ENCODE measurements at regions not wholly inside any gene's neighbourhood (a gene's known extent, or its start where the extent isn't known, plus 50 kb on each side); places are given as distances from the start of the nearest gene placed in this dataset.

DNA sequence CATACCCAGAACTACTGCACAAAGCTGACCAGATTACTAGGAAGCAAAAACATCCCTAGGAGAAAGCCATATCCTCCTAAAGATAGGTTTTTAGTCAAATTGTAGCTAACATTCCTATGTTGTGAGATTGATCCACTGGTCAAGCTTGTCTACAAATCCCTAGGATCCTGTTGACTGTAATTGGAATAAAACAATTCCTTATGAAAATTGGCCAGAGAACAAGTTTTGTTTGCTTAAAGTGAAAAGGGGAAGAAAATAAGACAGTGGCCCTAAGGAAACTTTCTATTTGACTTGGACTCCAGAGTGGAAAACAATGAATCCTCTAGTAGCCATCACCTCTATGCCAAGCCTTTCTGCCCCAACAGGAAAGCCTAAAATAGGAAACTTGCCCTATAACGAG is 645.2 kb upstream of the USP24 start:
- no peak overlapping the region for H3K4me3 ChIP-seq (ENCODE audit: low read depth, low read length)
- no peak for DNase-seq (ENCODE audit: low read depth)
- no peak for TF ChIP-seq CTCF (IDR thresholded peaks at IDR 0.05; ENCODE audit: low read depth, low read length, missing control alignments)

DNA sequence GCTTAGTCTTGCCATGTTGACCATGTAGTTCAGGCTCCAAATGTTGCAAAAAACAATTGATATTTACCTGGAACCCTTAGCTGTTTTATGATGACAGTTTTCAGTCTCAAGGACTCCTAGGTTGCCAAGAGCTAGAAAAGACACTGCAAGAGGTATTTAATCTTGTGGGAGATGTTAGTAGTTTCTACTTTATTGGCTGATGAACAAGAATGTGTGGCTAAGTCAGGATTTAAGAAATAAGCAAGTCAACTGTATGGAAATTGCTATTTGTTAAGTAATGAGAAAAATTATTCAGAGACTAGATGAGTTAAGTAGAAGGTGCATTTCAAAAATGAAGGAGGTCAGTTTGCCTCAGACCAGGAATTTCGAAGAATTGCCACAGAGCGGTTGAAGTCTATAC is 639.7 kb upstream of the USP24 start:
- TF ChIP-seq CTCF (IDR thresholded peaks at IDR 0.05; ENCODE audit: low read depth, low read length, missing control alignments), result no peak
- DNase-seq (ENCODE audit: low read depth), result no peak

GRCh38 chr1:55848906-55849305 is 633.7 kb upstream of the USP24 start:
- no peak for TF ChIP-seq CTCF (IDR thresholded peaks at IDR 0.05; ENCODE audit: low read depth, low read length, missing control alignments)
- DNase-seq (ENCODE audit: low read depth), result no peak
- no peak overlapping the region for H3K4me3 ChIP-seq (ENCODE audit: low read depth, low read length)

More for the DNA sequence above, 639.7 kb upstream of the USP24 start:
- H3K4me3 ChIP-seq (ENCODE audit: low read depth, low read length), result no peak overlapping the region

- H3K4me3 ChIP-seq (ENCODE audit: low read depth, low read length), result no peak overlapping the region
- TF ChIP-seq CTCF (IDR thresholded peaks at IDR 0.05; ENCODE audit: low read depth, low read length, missing control alignments), result no peak
- DNase-seq (ENCODE audit: low read depth), result no peak
These were observed 630.9 kb upstream of the USP24 start for GRCh38 chr1:55846051-55846450.

DNA sequence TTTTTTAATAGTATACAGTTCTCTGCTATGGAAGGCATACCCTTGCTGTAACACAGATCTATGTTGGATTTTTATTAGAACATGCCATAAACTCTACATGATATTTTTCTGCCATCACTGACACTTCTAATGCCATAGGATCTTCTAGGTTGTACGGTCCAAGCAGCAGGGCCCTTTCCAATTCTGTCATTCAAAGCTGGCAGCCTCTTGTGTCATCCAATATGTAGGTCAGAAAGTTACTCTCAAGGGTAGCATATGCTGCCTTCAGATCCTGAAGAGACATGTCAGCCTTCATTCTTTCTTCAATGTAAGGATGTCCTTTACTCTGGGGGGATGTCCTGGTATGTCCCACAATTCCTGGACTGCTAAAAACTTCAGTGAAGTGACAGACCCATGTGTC is 629.2 kb upstream of the USP24 start:
- no peak overlapping the region for H3K4me3 ChIP-seq (ENCODE audit: low read depth, low read length)
- no peak for DNase-seq (ENCODE audit: low read depth)
- TF ChIP-seq CTCF (IDR thresholded peaks at IDR 0.05; ENCODE audit: low read depth, low read length, missing control alignments), result no peak

DNA sequence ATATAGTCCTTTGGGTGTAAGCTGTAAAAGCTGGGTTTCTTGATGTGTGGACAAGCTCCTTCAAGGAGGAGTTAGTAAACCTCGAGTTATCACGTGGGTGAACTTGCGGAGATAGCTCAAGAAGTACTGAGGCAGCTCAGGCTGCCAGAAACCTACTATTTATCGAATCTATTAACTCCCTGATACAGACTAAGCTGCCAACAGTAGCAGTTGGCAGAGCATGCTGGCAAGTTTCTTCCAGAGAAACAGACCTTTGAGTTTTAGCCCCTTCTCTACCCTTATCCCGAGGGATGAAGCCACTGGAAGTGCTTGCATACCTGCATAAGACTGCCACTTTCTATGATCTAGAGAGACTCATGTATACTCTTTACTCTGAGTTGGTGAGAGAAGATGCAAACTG is 624.5 kb upstream of the USP24 start:
- TF ChIP-seq CTCF (IDR thresholded peaks at IDR 0.05; ENCODE audit: low read depth, low read length, missing control alignments), result no peak
- no peak overlapping the region for H3K4me3 ChIP-seq (ENCODE audit: low read depth, low read length)
- DNase-seq (ENCODE audit: low read depth), result no peak

GRCh38 chr1:55839221-55839620 is 624.1 kb upstream of the USP24 start:
- TF ChIP-seq CTCF (IDR thresholded peaks at IDR 0.05; ENCODE audit: low read depth, low read length, missing control alignments), result no peak
- DNase-seq (ENCODE audit: low read depth), result no peak
- no peak overlapping the region for H3K4me3 ChIP-seq (ENCODE audit: low read depth, low read length)

Measured in GM12864 (cell line).